Astrocyte (in vitro differentiated cells and primary cell): ENCODE measurements at regions not wholly inside any gene's neighbourhood (a gene's known extent, or its start where the extent isn't known, plus 50 kb on each side); places are given as distances from the start of the nearest gene placed in this dataset.

ENCODE experiments used
- DNase-seq: peaks from one replicate; pipeline ENCODE4 v3.0.0-alpha.2; 2010; ENCODE audit warnings: low read depth
- FAIRE-seq: peaks from 2 replicates; lab custom pipeline; 2011; peaks lifted over from hg19 to GRCh38; lab: Jason Lieb, UNC
- H2AFZ ChIP-seq: 2 replicates; pipeline ENCODE4 v1.6.0; 2012; ENCODE audit warnings: low read depth, low read length, inconsistent platforms
- H3K27ac ChIP-seq: 2 replicates; pipeline ENCODE4 v1.5.1; 2011; ENCODE audit warnings: low read depth, low read length, inconsistent platforms
- H3K27me3 ChIP-seq: 2 replicates; pipeline ENCODE4 v1.6.0; 2011; ENCODE audit warnings: low read length, inconsistent platforms; ENCODE audit not compliant: insufficient read depth
- H3K36me3 ChIP-seq: 2 replicates; pipeline ENCODE4 v1.5.1; 2011; ENCODE audit warnings: low read length, inconsistent platforms; ENCODE audit not compliant: insufficient read depth
- H3K4me1 ChIP-seq: 2 replicates; pipeline ENCODE4 v1.5.1; 2011; ENCODE audit warnings: low read length, inconsistent platforms; ENCODE audit not compliant: insufficient read depth
- H3K4me2 ChIP-seq: 2 replicates; pipeline ENCODE4 v1.6.0; 2012; ENCODE audit warnings: low read length, inconsistent platforms
- H3K4me3 ChIP-seq: 2 replicates; pipeline ENCODE4 v1.5.1; 2011; ENCODE audit warnings: low read depth, mild to moderate bottlenecking, low read length, inconsistent platforms; ENCODE audit not compliant: insufficient read depth
- H3K79me2 ChIP-seq: 2 replicates; pipeline ENCODE4 v1.6.0; 2012; ENCODE audit warnings: mild to moderate bottlenecking, low read length, inconsistent platforms; ENCODE audit not compliant: insufficient read depth
- H3K9ac ChIP-seq: 2 replicates; pipeline ENCODE4 v1.6.0; 2012; ENCODE audit warnings: mild to moderate bottlenecking, low read length, inconsistent platforms
- H3K9me3 ChIP-seq: 2 replicates; pipeline ENCODE4 v1.5.1; 2012; ENCODE audit warnings: low read depth, mild to moderate bottlenecking, low read length, inconsistent platforms; ENCODE audit not compliant: insufficient read depth
- H4K20me1 ChIP-seq: 2 replicates; pipeline ENCODE4 v1.6.0; 2012; ENCODE audit warnings: low read length, inconsistent platforms; ENCODE audit not compliant: insufficient read depth
- H3K27ac Mint-ChIP-seq: one replicate; pipeline ENCODE4 v1.8.0; 2021; ENCODE audit warnings: mild to moderate bottlenecking, mixed read lengths; ENCODE audit not compliant: unreplicated experiment
- H3K27me3 Mint-ChIP-seq: one replicate; pipeline ENCODE4 v1.8.0; 2021; ENCODE audit warnings: low read depth, mixed read lengths; ENCODE audit not compliant: unreplicated experiment
- H3K36me3 Mint-ChIP-seq: one replicate; pipeline ENCODE4 v1.8.0; 2021; ENCODE audit warnings: low read depth, mixed read lengths; ENCODE audit not compliant: unreplicated experiment
- H3K4me1 Mint-ChIP-seq: one replicate; pipeline ENCODE4 v1.8.0; 2021; ENCODE audit warnings: low read depth, mixed read lengths; ENCODE audit not compliant: unreplicated experiment
- H3K4me3 Mint-ChIP-seq: one replicate; pipeline ENCODE4 v1.8.0; 2021; ENCODE audit warnings: mild to moderate bottlenecking, moderate library complexity, mixed read lengths; ENCODE audit not compliant: unreplicated experiment
- H3K9me3 Mint-ChIP-seq: one replicate; pipeline ENCODE4 v1.8.0; 2021; ENCODE audit warnings: mild to moderate bottlenecking, mixed read lengths; ENCODE audit not compliant: unreplicated experiment
- CTCF ChIP-seq: IDR thresholded peaks from 2 replicates; pipeline ENCODE4 v1.5.1; 2011; ENCODE audit warnings: low read depth, mild to moderate bottlenecking, inconsistent platforms, low read length, moderate library complexity; ENCODE audit not compliant: insufficient read depth
- EZH2 ChIP-seq: IDR thresholded peaks from 2 replicates; pipeline ENCODE4 v1.6.1; 2012; ENCODE audit warnings: mild to moderate bottlenecking, low read length, inconsistent platforms; ENCODE audit not compliant: insufficient read depth

- no peaks in the 10 kb centered on the region for H3K27me3 Mint-ChIP-seq
- no peak for DNase-seq
- Histone ChIP-seq H3K4me3 (no peak overlapping the region), H3K36me3 (no peaks in the 10 kb centered on the region), H3K79me2 (no peaks in the 10 kb centered on the region), H3K4me2 (no peak overlapping the region), H3K4me1 (no peaks in the 10 kb centered on the region), H3K27ac (no peak overlapping the region), H2AFZ (no peak overlapping the region), H3K9me3 (no peaks in the 10 kb centered on the region), H3K9ac (no peak overlapping the region), H3K27me3 (peaks cover 4% of the 10 kb centered on the region), H4K20me1 (no peaks in the 10 kb centered on the region)
- no peak overlapping the region for H3K27ac Mint-ChIP-seq
- TF ChIP-seq CTCF, result no peak
- TF ChIP-seq EZH2, result no peak
- H3K9me3 Mint-ChIP-seq, result no peaks in the 10 kb centered on the region
- H3K4me1 Mint-ChIP-seq, result no peaks in the 10 kb centered on the region
- no peak overlapping the region for H3K4me3 Mint-ChIP-seq
- FAIRE-seq, result no peak
- H3K36me3 Mint-ChIP-seq, result no peaks in the 10 kb centered on the region
These were observed 780.7 kb upstream of the FANCL start for GRCh38 chr2:59021786-59022185.

- no peak for DNase-seq
- H3K4me1 ChIP-seq, result no peaks in the 10 kb centered on the region
- Mint-ChIP-seq H3K27ac (no peak overlapping the region), H3K27me3 (no peaks in the 10 kb centered on the region), H3K9me3 (no peaks in the 10 kb centered on the region), H3K4me1 (no peaks in the 10 kb centered on the region), H3K4me3 (no peak overlapping the region), H3K36me3 (no peaks in the 10 kb centered on the region)
- TF ChIP-seq EZH2 (no peak), CTCF (no peak)
- no peak for FAIRE-seq
- no peaks in the 10 kb centered on the region for H3K9me3 ChIP-seq
- H3K27ac ChIP-seq, result no peak overlapping the region
- H3K79me2 ChIP-seq, result no peaks in the 10 kb centered on the region
- H4K20me1 ChIP-seq, result no peaks in the 10 kb centered on the region
- H3K4me3 ChIP-seq, result no peak overlapping the region
- no peak overlapping the region for H2AFZ ChIP-seq
- H3K9ac ChIP-seq, result no peak overlapping the region
- no peak overlapping the region for H3K4me2 ChIP-seq
- no peaks in the 10 kb centered on the region for H3K36me3 ChIP-seq
- peaks cover 4% of the 10 kb centered on the region for H3K27me3 ChIP-seq
These were observed 778.5 kb upstream of the FANCL start for GRCh38 chr2:59019566-59020159.

GRCh38 chr2:59018737-59019136 is 777.6 kb upstream of the FANCL start:
- Histone ChIP-seq H2AFZ (no peak overlapping the region), H3K4me1 (no peaks in the 10 kb centered on the region), H3K4me3 (no peak overlapping the region), H3K27ac (no peak overlapping the region), H3K4me2 (no peak overlapping the region), H3K27me3 (peaks cover 4% of the 10 kb centered on the region), H3K9me3 (no peaks in the 10 kb centered on the region), H3K36me3 (no peaks in the 10 kb centered on the region), H4K20me1 (no peaks in the 10 kb centered on the region), H3K79me2 (no peaks in the 10 kb centered on the region), H3K9ac (no peak overlapping the region)
- no peaks in the 10 kb centered on the region for H3K36me3 Mint-ChIP-seq
- FAIRE-seq (no peak), DNase-seq (no peak)
- TF ChIP-seq EZH2, result no peak
- TF ChIP-seq CTCF, result no peak
- H3K27me3 Mint-ChIP-seq, result no peaks in the 10 kb centered on the region
- no peak overlapping the region for H3K4me3 Mint-ChIP-seq
- no peak overlapping the region for H3K27ac Mint-ChIP-seq
- no peaks in the 10 kb centered on the region for H3K9me3 Mint-ChIP-seq
- no peaks in the 10 kb centered on the region for H3K4me1 Mint-ChIP-seq
